IMR-90 (cell line): ENCODE measurements at regions not wholly inside any gene's neighbourhood (a gene's known extent, or its start where the extent isn't known, plus 50 kb on each side); places are given as distances from the start of the nearest gene placed in this dataset.

ENCODE experiments used
- ATAC-seq: fragments of 200-7000 bp; cut with Tn5 transposase; 2 replicates; pipeline ENCODE4 v1.9.1; 2020; ENCODE audit warnings: low read depth, mild to moderate bottlenecking, moderate library complexity
- BruUV-seq: library from RNA; stranded (reverse); fragments of 400-500 nt; replicated peaks from 2 replicates; lab custom pipeline; 2021; lab: Mats Ljungman, UMichigan
- CTCF ChIA-PET: fragments of 300-600 bp; formaldehyde crosslinking; extraction: SDS; loops from one replicate; lab custom pipeline; 2021; ENCODE audit warnings: antibody characterized with exemption; lab: Yijun Ruan, JAX
- POLR2A ChIA-PET: fragments of 300-600 bp; sonication (Branson Sonifier 250); formaldehyde crosslinking; loops from one replicate; lab custom pipeline; 2022; ENCODE audit warnings: antibody characterized with exemption; ENCODE audit not compliant: unreplicated experiment; lab: Charles Lee
- DNase-seq: peaks from one replicate; pipeline ENCODE4 v3.0.0; 2013
- H2AFZ ChIP-seq: replicated peaks from 2 replicates; pipeline ENCODE3; 2013; ENCODE audit warnings: low read length, mild to moderate bottlenecking; ENCODE audit not compliant: poor library complexity
- H2AK5ac ChIP-seq: 2 replicates; pipeline ENCODE4 v1.6.1; 2013; ENCODE audit warnings: low read depth, low read length, inconsistent platforms
- H2AK9ac ChIP-seq: replicated peaks from 2 replicates; pipeline ENCODE3; 2013; ENCODE audit warnings: mild to moderate bottlenecking, low read depth, low read length, moderate library complexity; ENCODE audit not compliant: poor library complexity
- H2BK120ac ChIP-seq: 2 replicates; pipeline ENCODE4 v1.6.1; 2013; ENCODE audit warnings: low read depth, low read length, inconsistent platforms
- H2BK15ac ChIP-seq: 3 replicates; pipeline ENCODE4 v1.6.1; 2013; ENCODE audit warnings: low read depth, low read length, inconsistent platforms
- H2BK20ac ChIP-seq: 2 replicates; pipeline ENCODE4 v1.6.1; 2013; ENCODE audit warnings: low read depth, mild to moderate bottlenecking, inconsistent platforms, low read length, moderate library complexity
- H2BK5ac ChIP-seq: 2 replicates; pipeline ENCODE4 v1.6.1; 2013; ENCODE audit warnings: mild to moderate bottlenecking, low read depth, low read length, inconsistent platforms; ENCODE audit not compliant: poor library complexity, severe bottlenecking
- H3K14ac ChIP-seq: replicated peaks from 2 replicates; pipeline ENCODE4 v1.6.1; 2013; ENCODE audit warnings: low read depth, low read length, inconsistent platforms
- H3K18ac ChIP-seq: 2 replicates; pipeline ENCODE4 v1.6.1; 2013; ENCODE audit warnings: low read depth, low read length, control low read depth
- H3K23ac ChIP-seq: 2 replicates; pipeline ENCODE4 v1.6.1; 2013; ENCODE audit warnings: low read depth, low read length, inconsistent platforms
- H3K27ac ChIP-seq: 2 replicates; pipeline ENCODE4 v1.5.1; 2013; ENCODE audit warnings: mild to moderate bottlenecking, control low read depth, low read length; ENCODE audit not compliant: insufficient read depth
- H3K27me3 ChIP-seq: 2 replicates; pipeline ENCODE4 v1.6.1; 2013; ENCODE audit warnings: low read length; ENCODE audit not compliant: control insufficient read depth, insufficient read depth
- H3K36me3 ChIP-seq: 2 replicates; pipeline ENCODE4 v1.6.1; 2013; ENCODE audit warnings: low read length, mixed read lengths; ENCODE audit not compliant: control insufficient read depth, insufficient read depth
- H3K4ac ChIP-seq: 2 replicates; pipeline ENCODE4 v1.6.1; 2013; ENCODE audit warnings: low read depth, low read length, inconsistent platforms
- H3K4me1 ChIP-seq: 2 replicates; pipeline ENCODE4 v1.6.1; 2013; ENCODE audit warnings: low read length, mixed read lengths; ENCODE audit not compliant: control insufficient read depth, insufficient read depth
- H3K4me2 ChIP-seq: 2 replicates; pipeline ENCODE4 v1.6.1; 2013; ENCODE audit warnings: low read depth, mild to moderate bottlenecking, control low read depth, low read length, moderate library complexity
- H3K4me3 ChIP-seq: 2 replicates; pipeline ENCODE4 v1.5.1; 2013; ENCODE audit warnings: low read depth, mild to moderate bottlenecking, control low read depth, low read length, moderate library complexity; ENCODE audit not compliant: insufficient read depth
- H3K56ac ChIP-seq: 2 replicates; pipeline ENCODE4 v1.6.1; 2013; ENCODE audit warnings: low read length, inconsistent platforms; ENCODE audit not compliant: insufficient read depth; ENCODE audit errors: extremely low read depth
- H3K79me1 ChIP-seq, 2 experiments: 2 replicates each; pipeline ENCODE4 v1.6.1; 2013; ENCODE audit warnings: low read length in 2 of 2, inconsistent platforms in 1 of 2, low read depth in 1 of 2
- H3K9ac ChIP-seq: 2 replicates; pipeline ENCODE4 v1.6.1; 2013; ENCODE audit warnings: low read depth, low read length, control low read depth
- H3K9me1 ChIP-seq: 2 replicates; pipeline ENCODE4 v1.6.1; 2013; ENCODE audit warnings: low read length, inconsistent platforms; ENCODE audit not compliant: insufficient read depth
- H3K9me3 ChIP-seq: 2 replicates; pipeline ENCODE4 v1.6.1; 2013; ENCODE audit warnings: low read length; ENCODE audit not compliant: control insufficient read depth, insufficient read depth
- H4K20me1 ChIP-seq: 2 replicates; pipeline ENCODE4 v1.6.1; 2013; ENCODE audit warnings: low read length, inconsistent platforms; ENCODE audit not compliant: insufficient read depth
- H4K5ac ChIP-seq: 2 replicates; pipeline ENCODE4 v1.6.1; 2013; ENCODE audit warnings: mild to moderate bottlenecking, low read depth, low read length, control low read depth
- H4K8ac ChIP-seq, 2 experiments: 2 replicates each; pipeline ENCODE4 v1.6.1; 2013; ENCODE audit warnings: low read depth in 2 of 2, low read length in 2 of 2, control low read depth in 1 of 2, inconsistent platforms in 1 of 2
- H4K91ac ChIP-seq: 2 replicates; pipeline ENCODE4 v1.6.1; 2013; ENCODE audit warnings: low read depth, low read length, inconsistent platforms; ENCODE audit not compliant: insufficient read depth
- CEBPB ChIP-seq: IDR thresholded peaks from 2 replicates; pipeline ENCODE4 v1.6.1; 2012; ENCODE audit warnings: low read depth, low read length, improper control_type of control experiment
- FOS ChIP-seq: fragments of 150-350 bp; IDR thresholded peaks from 2 replicates; pipeline ENCODE4 v1.6.1; 2016; ENCODE audit warnings: low read depth, low read length
- MAZ ChIP-seq: IDR thresholded peaks from 2 replicates; pipeline ENCODE4 v1.6.1; 2012; ENCODE audit warnings: low read depth, mild to moderate bottlenecking, low read length, improper control_type of control experiment, moderate library complexity, borderline replicate concordance
- NFE2L2 ChIP-seq: fragments of 150-350 bp; IDR thresholded peaks from 2 replicates; pipeline ENCODE4 v1.6.1; 2016; ENCODE audit warnings: low read depth, mild to moderate bottlenecking, low read length
- WGBS, 2 experiments: methylation state at CpG; one replicate each; pipeline versions ENCODE4 v1.1.5 to v1.1.7; 2013; ENCODE audit warnings: missing lambda C conversion rate in 2 of 2; ENCODE audit not compliant: insufficient read length in 1 of 2; ENCODE audit errors: extremely low coverage in 2 of 2; 5-methylcytosine and 5-hydroxymethylcytosine counted together
- dilution Hi-C: fragments of 300-500 bp; cut with HindIII; formaldehyde crosslinking; loops from one replicate; pipeline ENCODE4 v1.14.3; 2018; ENCODE audit warnings: low sequenced_read_pairs; ENCODE audit not compliant: unreplicated experiment
- in situ Hi-C: fragments of 300-500 bp; cut with MboI; formaldehyde crosslinking; loops from 3 replicates; pipeline ENCODE4 v1.14.3; 2019; ENCODE audit warnings: low sequenced_read_pairs, inconsistent platforms, mixed read lengths
- intact Hi-C: fragments of 100-400 bp; cut with micrococcal nuclease; formaldehyde crosslinking; loops from 2 replicates; pipeline ENCODE4 v1.10.0; 2022

DNA sequence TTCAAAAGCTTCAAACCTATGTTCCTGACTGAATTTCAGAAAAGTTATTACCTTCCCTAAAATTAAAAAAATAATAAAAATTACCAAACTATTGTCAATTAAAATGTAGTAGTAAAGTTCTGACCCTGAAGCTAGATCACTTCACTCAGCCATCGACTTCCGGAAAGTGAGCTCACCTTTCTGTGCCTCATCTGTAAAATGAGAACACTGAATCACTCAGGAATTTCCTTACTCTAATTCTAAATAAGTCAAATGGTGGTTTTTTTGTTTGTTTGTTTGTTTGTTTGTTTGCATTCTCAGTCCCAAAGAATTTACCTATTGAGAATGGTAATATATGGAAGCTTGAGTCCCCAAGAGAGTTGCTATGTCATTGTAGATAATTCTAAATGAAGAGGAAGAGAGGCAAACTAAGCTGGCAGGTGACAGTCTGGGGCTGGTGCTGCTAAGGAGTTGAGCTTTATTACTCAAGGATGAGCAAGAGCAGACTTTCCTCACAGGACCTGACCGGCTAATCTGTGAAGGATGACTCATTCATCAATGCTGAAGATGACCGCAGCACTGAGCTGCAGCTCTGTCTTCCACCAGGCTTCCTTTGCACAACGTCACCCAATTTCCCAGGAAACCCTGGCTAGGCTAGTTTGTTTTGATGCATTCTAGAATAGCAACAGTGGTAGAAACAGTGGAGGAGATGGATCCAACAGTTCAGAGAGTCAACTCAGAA is 248.8 kb downstream of the RAB38 start:
- Histone ChIP-seq H4K91ac (no peak overlapping the region), H2BK120ac (no peak overlapping the region), H3K9me1 (no peaks in the 10 kb centered on the region), H3K27me3 (no peaks in the 10 kb centered on the region; the same call in 1 of the 2 replicates), H3K4me3 (no peak overlapping the region), H2AK5ac (no peak overlapping the region), H3K9me3 (no peaks in the 10 kb centered on the region), H4K20me1 (no peaks in the 10 kb centered on the region), H3K23ac (no peak overlapping the region), H3K27ac (no peak overlapping the region), H3K14ac (no peak overlapping the region), H3K18ac (no peak overlapping the region), H3K36me3 (no peaks in the 10 kb centered on the region), H3K4ac (no peak overlapping the region), H4K8ac (no peak overlapping the region), H3K79me1 (no peaks in the 10 kb centered on the region), H2BK5ac (no peak overlapping the region), H4K5ac (no peak overlapping the region), H2BK20ac (no peak overlapping the region), H3K4me2 (no peak overlapping the region), H2AK9ac (no peak overlapping the region), H2AFZ (no peak overlapping the region), H2BK15ac (no peak overlapping the region), H3K56ac (no peak overlapping the region), H3K4me1 (no peaks in the 10 kb centered on the region), H3K9ac (no peak overlapping the region)
- BruUV-seq, result no TSS peak
- in situ Hi-C loops (no loop called here), intact Hi-C loops (no loop called here), dilution Hi-C loops (no loop called here)
- ChIA-PET POLR2A (no interaction called here), CTCF (no interaction called here)
- WGBS, 2 experiments, result no CpG with 5 or more reads among the region's 5 CpGs
- TF ChIP-seq CEBPB, result peak; percentile 30; the same call in 1 of the 2 replicates
- TF ChIP-seq NFE2L2, result no peak
- no peak for TF ChIP-seq MAZ
- peak; percentile 38; the same call in 1 of the 2 replicates for TF ChIP-seq FOS
- DNase-seq (peak; percentile 49), ATAC-seq (no peak)
